Left ventricle myocardium inferior (tissue), 1 donor: ENCODE measurements at regions not wholly inside any gene's neighbourhood (a gene's known extent, or its start where the extent isn't known, plus 50 kb on each side); places are given as distances from the start of the nearest gene placed in this dataset.
"Not testable (repeated sequence)": the region's sequence is repeated elsewhere in the genome, so short reads cannot be mapped to it uniquely, and the experiment has no call there.

Experiments used
- DNase-seq: peaks from one replicate; pipeline ENCODE4 v3.0.0-alpha.2; 2020
- H3K27ac ChIP-seq: fragments of 200-600 bp; replicated peaks from 2 replicates; pipeline ENCODE4 v1.8.0; 2021
- H3K27me3 ChIP-seq: fragments of 200-600 bp; 2 replicates; pipeline ENCODE4 v1.8.0; 2021; ENCODE audit warnings: low read depth
- H3K36me3 ChIP-seq: fragments of 200-600 bp; 2 replicates; pipeline ENCODE4 v1.8.0; 2021
- H3K4me1 ChIP-seq: fragments of 200-600 bp; 2 replicates; pipeline ENCODE4 v1.8.0; 2021
- H3K4me3 ChIP-seq: fragments of 200-600 bp; 2 replicates; pipeline ENCODE4 v1.8.0; 2021; ENCODE audit warnings: mild to moderate bottlenecking, moderate library complexity
- H3K9me3 ChIP-seq: fragments of 200-600 bp; replicated peaks from 2 replicates; pipeline ENCODE4 v1.8.0; 2021
- intact Hi-C: fragments of 100-400 bp; cut with micrococcal nuclease; formaldehyde crosslinking; loops from one replicate; pipeline ENCODE4 v1.11.0; 2022
- TF ChIP-seq, protein P1 (sequence below): fragments of 200-600 bp; IDR thresholded peaks from 2 replicates; pipeline ENCODE4 v1.8.0; 2021; ENCODE audit warnings: antibody characterized with exemption, mild to moderate bottlenecking, borderline replicate concordance
- donor health status: DM: no; HTN: yes; CAD: no; lungs with severe emphysema.

DNA sequence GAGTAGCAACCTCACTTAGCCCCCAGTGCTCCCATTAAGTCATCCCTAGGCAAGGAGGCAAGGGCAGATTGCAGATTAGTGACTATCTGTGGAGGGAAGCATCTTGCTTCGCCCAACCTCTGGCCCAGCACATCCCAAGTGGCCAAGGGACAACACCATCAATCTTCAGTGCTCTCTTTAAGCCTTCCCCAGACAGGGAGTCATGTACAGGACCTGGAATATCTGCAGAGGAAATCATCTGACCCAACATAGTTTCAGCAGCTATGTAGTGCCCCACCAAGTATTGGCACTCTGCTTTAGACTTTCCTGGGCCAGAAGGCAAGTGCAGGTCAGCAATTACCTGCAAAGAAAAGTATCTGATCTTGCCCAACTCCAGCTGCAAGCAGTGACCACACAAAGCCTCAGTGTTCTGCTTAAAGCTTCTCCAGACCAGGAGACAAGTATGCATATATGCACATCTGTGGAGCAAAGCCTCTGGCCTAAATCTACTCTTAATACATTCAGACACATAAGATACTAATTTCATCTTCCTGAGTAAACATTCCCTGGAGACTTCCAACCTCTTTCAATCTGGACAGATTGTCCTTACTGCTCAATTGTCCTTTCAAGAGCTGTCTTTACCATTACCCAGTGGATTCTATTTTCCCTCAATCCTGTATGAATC is 224.8 kb upstream of the VLDLR start:
- H3K4me1 ChIP-seq = no peaks in the 10 kb centered on the region
- no peaks in the 10 kb centered on the region for H3K36me3 ChIP-seq
- no peaks in the 10 kb centered on the region for H3K27me3 ChIP-seq
- no peak overlapping the region for H3K4me3 ChIP-seq
- H3K27ac ChIP-seq = no peak overlapping the region
- peaks cover 10% of the 10 kb centered on the region for H3K9me3 ChIP-seq
- intact Hi-C loops = no loop called here
- TF ChIP-seq, protein P1, sequence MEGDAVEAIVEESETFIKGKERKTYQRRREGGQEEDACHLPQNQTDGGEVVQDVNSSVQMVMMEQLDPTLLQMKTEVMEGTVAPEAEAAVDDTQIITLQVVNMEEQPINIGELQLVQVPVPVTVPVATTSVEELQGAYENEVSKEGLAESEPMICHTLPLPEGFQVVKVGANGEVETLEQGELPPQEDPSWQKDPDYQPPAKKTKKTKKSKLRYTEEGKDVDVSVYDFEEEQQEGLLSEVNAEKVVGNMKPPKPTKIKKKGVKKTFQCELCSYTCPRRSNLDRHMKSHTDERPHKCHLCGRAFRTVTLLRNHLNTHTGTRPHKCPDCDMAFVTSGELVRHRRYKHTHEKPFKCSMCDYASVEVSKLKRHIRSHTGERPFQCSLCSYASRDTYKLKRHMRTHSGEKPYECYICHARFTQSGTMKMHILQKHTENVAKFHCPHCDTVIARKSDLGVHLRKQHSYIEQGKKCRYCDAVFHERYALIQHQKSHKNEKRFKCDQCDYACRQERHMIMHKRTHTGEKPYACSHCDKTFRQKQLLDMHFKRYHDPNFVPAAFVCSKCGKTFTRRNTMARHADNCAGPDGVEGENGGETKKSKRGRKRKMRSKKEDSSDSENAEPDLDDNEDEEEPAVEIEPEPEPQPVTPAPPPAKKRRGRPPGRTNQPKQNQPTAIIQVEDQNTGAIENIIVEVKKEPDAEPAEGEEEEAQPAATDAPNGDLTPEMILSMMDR = no peak
- DNase-seq = no peak

DNA sequence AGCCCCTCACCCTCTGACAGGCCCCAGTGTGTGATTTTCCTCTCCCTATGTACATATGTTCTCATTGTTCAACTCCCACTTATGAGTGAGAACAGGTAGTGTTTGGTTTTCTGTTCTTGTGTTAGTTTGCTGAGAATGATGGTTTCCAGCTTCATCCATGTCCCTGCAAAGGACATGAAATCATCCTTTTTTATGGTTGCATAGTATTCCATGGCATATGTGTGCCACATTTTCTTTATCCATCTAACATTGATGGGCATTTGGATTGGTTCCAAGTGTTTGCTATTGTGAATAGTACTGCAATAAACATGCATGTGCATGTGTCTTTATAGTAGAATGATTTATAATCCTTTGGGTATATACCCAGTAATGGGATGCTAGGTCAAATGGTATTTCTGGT is 223.7 kb upstream of the VLDLR start:
- intact Hi-C loops = not testable (repeated sequence)

DNA sequence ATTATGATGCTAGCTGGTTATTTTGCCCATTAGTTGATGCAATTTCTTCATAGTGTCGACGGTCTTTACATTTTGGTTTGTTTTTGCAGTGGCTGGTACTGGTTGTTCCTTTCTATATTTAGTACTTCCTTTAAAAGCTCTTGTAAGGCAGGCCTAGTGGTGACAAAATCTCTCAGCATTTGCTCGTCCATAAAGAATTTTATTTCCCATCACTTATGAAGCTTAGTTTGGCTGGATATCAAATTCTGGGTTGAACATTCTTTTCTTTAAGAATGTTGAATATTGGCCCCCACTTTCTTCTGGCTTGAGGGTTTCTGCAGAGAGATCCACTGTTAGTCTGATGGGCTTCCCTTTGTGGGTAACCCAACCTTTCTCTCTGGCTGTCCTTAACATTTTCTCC is 219.8 kb upstream of the VLDLR start:
- H3K27ac ChIP-seq, H3K36me3 ChIP-seq, H3K4me3 ChIP-seq, H3K27me3 ChIP-seq, intact Hi-C loops, DNase-seq, H3K4me1 ChIP-seq: not testable (repeated sequence)
- peaks cover 34% of the 10 kb centered on the region for H3K9me3 ChIP-seq

More for the DNA sequence above, 223.7 kb upstream of the VLDLR start:
- not testable (repeated sequence) for H3K36me3 ChIP-seq, H3K27me3 ChIP-seq, H3K4me3 ChIP-seq, H3K27ac ChIP-seq, H3K4me1 ChIP-seq, DNase-seq
- H3K9me3 ChIP-seq = peaks cover 12% of the 10 kb centered on the region

DNA sequence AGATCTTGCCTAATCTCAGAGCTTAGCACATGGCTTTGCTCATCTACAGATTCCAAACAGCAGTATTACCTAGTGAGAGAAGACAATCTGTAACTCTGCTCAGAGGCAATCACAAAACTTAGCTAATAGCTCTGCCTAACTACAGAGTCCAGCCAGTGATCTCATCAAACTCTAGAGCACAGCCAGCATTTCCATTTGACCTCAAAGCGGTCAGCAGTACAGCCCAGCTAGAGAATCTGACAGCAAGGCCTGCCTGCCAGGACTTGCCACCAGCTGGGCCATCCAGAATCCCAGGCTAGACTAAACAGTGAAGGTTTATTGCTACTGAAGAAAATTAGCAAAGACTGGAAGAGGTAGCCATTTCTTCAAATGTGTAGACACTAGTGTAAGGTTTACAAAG is 217.9 kb upstream of the VLDLR start:
- intact Hi-C loops = no loop called here
- TF ChIP-seq, protein P1 = no peak
- no peaks in the 10 kb centered on the region for H3K4me1 ChIP-seq

DNA sequence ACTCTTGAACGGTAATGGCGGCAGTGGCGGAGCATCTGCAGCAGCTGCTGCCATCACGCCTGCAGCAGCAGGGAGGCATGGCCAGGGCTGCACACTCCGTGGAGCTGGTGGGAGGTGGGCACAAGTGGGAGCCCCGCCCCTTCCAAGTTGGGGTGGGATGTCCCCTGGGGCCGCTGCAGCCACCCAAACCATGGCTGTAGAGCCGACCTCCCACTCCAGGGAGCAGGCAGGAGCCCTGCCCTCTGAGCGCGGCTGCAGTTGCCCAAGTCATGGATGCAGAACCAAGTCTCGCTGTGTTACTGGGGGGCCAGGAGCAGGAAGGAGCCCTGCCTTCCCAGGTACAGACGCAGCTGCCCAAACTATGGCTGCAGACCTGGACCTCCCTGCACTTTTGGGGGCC is 215.3 kb upstream of the VLDLR start:
- Histone ChIP-seq H3K4me3 (no peak overlapping the region), H3K27me3 (no peaks in the 10 kb centered on the region), H3K9me3 (peaks cover 25% of the 10 kb centered on the region), H3K4me1 (no peaks in the 10 kb centered on the region), H3K36me3 (no peaks in the 10 kb centered on the region), H3K27ac (no peak overlapping the region)
- DNase-seq = no peak
- TF ChIP-seq, protein P1 = no peak
- intact Hi-C loops = no loop called here

More for the DNA sequence above, 217.9 kb upstream of the VLDLR start:
- Histone ChIP-seq H3K36me3 (no peaks in the 10 kb centered on the region), H3K27me3 (no peaks in the 10 kb centered on the region), H3K9me3 (peaks cover 25% of the 10 kb centered on the region), H3K4me3 (no peak overlapping the region), H3K27ac (no peak overlapping the region)
- DNase-seq = no peak

DNA sequence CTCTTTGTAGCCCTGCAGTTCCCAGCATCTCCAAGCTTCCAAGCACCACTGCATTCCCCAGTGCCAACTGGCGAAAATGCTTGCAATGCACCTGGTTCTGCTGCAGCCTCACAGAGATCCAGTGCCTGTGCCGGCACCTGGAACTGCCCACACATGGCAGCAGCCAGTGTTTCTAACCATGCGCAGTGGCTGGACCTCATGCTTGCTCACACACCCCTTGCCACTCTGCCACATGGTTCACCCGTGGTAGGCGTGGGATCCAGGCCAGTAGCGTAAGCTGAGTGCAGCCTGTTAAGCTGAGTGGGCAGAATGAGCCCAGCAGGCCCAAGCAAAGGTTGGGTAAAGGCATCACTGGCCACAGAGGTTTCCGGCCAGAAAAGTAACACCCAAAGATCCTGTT is 214.1 kb upstream of the VLDLR start:
- DNase-seq = peak; percentile 19
- peaks cover 25% of the 10 kb centered on the region for H3K9me3 ChIP-seq
- no peak overlapping the region for H3K27ac ChIP-seq
- intact Hi-C loops = no loop called here
- no peaks in the 10 kb centered on the region for H3K27me3 ChIP-seq
- no peak overlapping the region for H3K4me3 ChIP-seq
- H3K36me3 ChIP-seq = no peaks in the 10 kb centered on the region
- no peaks in the 10 kb centered on the region for H3K4me1 ChIP-seq
- TF ChIP-seq, protein P1 = no peak
